Adrenal gland (tissue), 9 donors: ENCODE measurements at regions not wholly inside any gene's neighbourhood (a gene's known extent, or its start where the extent isn't known, plus 50 kb on each side); places are given as distances from the start of the nearest gene placed in this dataset.
A peak's percentile ranks its signal among the peaks of the same experiment; 100 is the strongest.

Experiments used
- DNase-seq, 7 donors: peaks; one replicate each; pipeline ENCODE4 v3.0.0-alpha.2; 2019 to 2020
- H3K27ac ChIP-seq, 5 donors: fragments of 200-600 bp; sonication (generic) in 4 of 5; 1 replicate in 3 of 5; 2 replicates in 2 of 5; pipeline versions ENCODE4 v1.5.1 to v1.8.0; 2016 to 2020; ENCODE audit warnings: mild to moderate bottlenecking in 1 of 5
- H3K27me3 ChIP-seq: fragments of 200-600 bp; 2 replicates; pipeline ENCODE4 v1.8.0; 2021
- H3K36me3 ChIP-seq, 2 donors: fragments of 200-600 bp; replicated peaks in 1 of 2; 1 replicate in 1 of 2; 2 replicates in 1 of 2; pipeline versions ENCODE4 v1.5.1 to v1.8.0; 2018 to 2022
- H3K4me1 ChIP-seq, 2 donors: fragments of 200-600 bp; replicated peaks in 1 of 2; 1 replicate in 1 of 2; 2 replicates in 1 of 2; pipeline versions ENCODE4 v1.5.1 to v1.8.0; 2018 to 2021
- H3K4me3 ChIP-seq, 4 donors: fragments of 200-600 bp; sonication (generic) in 3 of 4; one replicate each; pipeline ENCODE4 v1.5.1; 2016 to 2018
- H3K9me3 ChIP-seq, 3 donors: fragments of 200-600 bp; sonication (generic) in 1 of 3; replicated peaks in 1 of 3; 1 replicate in 2 of 3; 2 replicates in 1 of 3; pipeline versions ENCODE4 v1.5.1 to v1.8.0; 2016 to 2021
- CTCF ChIP-seq, 6 experiments: fragments of 450-650 bp in 4 of 6; fragments of 200-600 bp in 2 of 6; sonication (generic) in 1 of 6; IDR thresholded peaks; 1 replicate in 5 of 6; 2 replicates in 1 of 6; pipeline versions ENCODE4 v1.5.1 to v1.8.0; 2016 to 2021; ENCODE audit warnings: antibody characterized with exemption in 6 of 6, mild to moderate bottlenecking in 2 of 6, moderate library complexity in 1 of 6
- POLR2A ChIP-seq, 2 donors: fragments of 450-650 bp; IDR thresholded peaks; one replicate each; pipeline ENCODE4 v1.6.1; 2017; ENCODE audit warnings: antibody characterized with exemption in 2 of 2, mild to moderate bottlenecking in 2 of 2, moderate library complexity in 1 of 2
- WGBS, 4 donors: extraction: QIAGEN DNeasy Blood & Tissue Kit in 2 of 4; methylation state at CpG; one replicate each; pipeline versions ENCODE4 v1.1.5 to v1.1.7; 2013 to 2017; 5-methylcytosine and 5-hydroxymethylcytosine counted together
- intact Hi-C, 2 donors: fragments of 100-400 bp; cut with DNase I; formaldehyde crosslinking; loops; one replicate each; pipeline versions ENCODE4 v1.14.1 to v1.15.0; 2022 to 2023
- donor health status: healthy with polysubstance abuse.
- donor health status: Bipolar disorder and iron deficiency.
- donor health status: DM: yes; HTN: yes; CAD: no.
- donor health status: DM: no; HTN: no; CAD: no.
- donor health status: DM: no; HTN: no; CAD: no.

GRCh38 chr5:74316064-74316603 is 324.4 kb downstream of the ENC1 start:
- Histone ChIP-seq H3K4me1 (peaks cover 0 to 9% of the 10 kb centered on the region in 2 donors), H3K9me3 (no peaks in the 10 kb centered on the region), H3K27me3 (no peaks in the 10 kb centered on the region), H3K4me3 (no peak overlapping the region), H3K36me3 (no peaks in the 10 kb centered on the region), H3K27ac (peak overlapping the region in 2 of 5 donors; percentile 59 to 73)
- WGBS, 4 donors = 40 to 50% (median 43%) methylated on average over 3 of the region's 3 CpGs
- TF ChIP-seq CTCF (IDR thresholded peaks at IDR 0.05) (no peak), POLR2A (IDR thresholded peaks at IDR 0.05) (no peak)
- peak; percentile 40 to 86 (median 77) for DNase-seq
- intact Hi-C loops = no loop called here

GRCh38 chr5:74314906-74315305 is 325.6 kb downstream of the ENC1 start:
- intact Hi-C loops = no loop called here

GRCh38 chr5:74313896-74314295 is 326.6 kb downstream of the ENC1 start:
- intact Hi-C loops = no loop called here
- H3K4me3 ChIP-seq = no peak overlapping the region
- no peaks in the 10 kb centered on the region for H3K27me3 ChIP-seq
- no peak for TF ChIP-seq CTCF (IDR thresholded peaks at IDR 0.05)
- no peak for TF ChIP-seq POLR2A (IDR thresholded peaks at IDR 0.05)
- DNase-seq = no peak
- H3K4me1 ChIP-seq = peaks cover 0 to 9% of the 10 kb centered on the region in 2 donors
- no peak overlapping the region for H3K27ac ChIP-seq
- no peaks in the 10 kb centered on the region for H3K9me3 ChIP-seq
- WGBS, 4 donors = 88 to 92% (median 91%) methylated on average over 5 of the region's 5 CpGs
- no peaks in the 10 kb centered on the region for H3K36me3 ChIP-seq

More at GRCh38 chr5:74314906-74315305, 325.6 kb downstream of the ENC1 start:
- Histone ChIP-seq H3K27me3 (no peaks in the 10 kb centered on the region), H3K9me3 (no peaks in the 10 kb centered on the region), H3K4me3 (no peak overlapping the region), H3K36me3 (no peaks in the 10 kb centered on the region), H3K4me1 (peaks cover 0 to 9% of the 10 kb centered on the region in 2 donors), H3K27ac (no peak overlapping the region)
- no peak for DNase-seq
- no peak for TF ChIP-seq CTCF (IDR thresholded peaks at IDR 0.05)
- no peak for TF ChIP-seq POLR2A (IDR thresholded peaks at IDR 0.05)

GRCh38 chr5:74312746-74313145 is 327.8 kb downstream of the ENC1 start:
- peaks cover 0 to 9% of the 10 kb centered on the region in 2 donors for H3K4me1 ChIP-seq
- TF ChIP-seq POLR2A (IDR thresholded peaks at IDR 0.05) = no peak
- no peak for TF ChIP-seq CTCF (IDR thresholded peaks at IDR 0.05)
- H3K27ac ChIP-seq = no peak overlapping the region
- no peaks in the 10 kb centered on the region for H3K36me3 ChIP-seq
- no peak overlapping the region for H3K4me3 ChIP-seq
- H3K9me3 ChIP-seq = no peaks in the 10 kb centered on the region
- no peaks in the 10 kb centered on the region for H3K27me3 ChIP-seq
- intact Hi-C loops = no loop called here
- no peak for DNase-seq
- 71 to 93% (median 91%) methylated on average over 2 of the region's 2 CpGs for WGBS, 4 donors
